ENCODE measurements at regions not wholly inside any gene's neighbourhood (a gene's known extent, or its start where the extent isn't known, plus 50 kb on each side); places are given as distances from the start of the nearest gene placed in this dataset.

- Mint-ChIP-seq H3K27ac (no peak overlapping the region), H3K27me3 (peaks cover 40% of the 10 kb centered on the region), H3K4me1 (no peaks in the 10 kb centered on the region), H3K9me3 (ENCODE audit: insufficient read depth) (no peaks in the 10 kb centered on the region), H3K4me3 (no peak overlapping the region)
- Histone ChIP-seq H3K9ac (ENCODE audit: low read length) (no peak overlapping the region), H3K9me3 (ENCODE audit: control extremely low read depth in 1 of 3, control insufficient read depth in 2 of 3, insufficient read depth in 1 of 3, low read length in 2 of 3) (no peaks in the 10 kb centered on the region), H3K4me3 (ENCODE audit: control extremely low read depth in 1 of 5, extremely low read depth in 1 of 5, insufficient read depth in 1 of 5, low read depth in 2 of 5, low read length in 4 of 5) (no peak overlapping the region), H3K27ac (ENCODE audit: low read length in 2 of 2) (no peak overlapping the region), H3K36me3 (replicated peaks in 1 of 2; ENCODE audit: control extremely low read depth in 1 of 2, control insufficient read depth in 1 of 2, extremely low read depth in 1 of 2, insufficient read depth in 2 of 2, low read length in 1 of 2) (no peaks in the 10 kb centered on the region), H3K4me1 (ENCODE audit: control insufficient read depth in 2 of 2, insufficient read depth in 2 of 2, low read length in 2 of 2) (no peaks in the 10 kb centered on the region), H3K79me2 (ENCODE audit: control insufficient read depth, insufficient read depth, low read length) (no peaks in the 10 kb centered on the region), H3K27me3 (replicated peaks in 1 of 4; ENCODE audit: control extremely low read depth in 1 of 4, control insufficient read depth in 3 of 4, insufficient read depth in 4 of 4, low read length in 3 of 4) (peaks cover 0 to 4% (median 1%) of the 10 kb centered on the region in 4 experiments), H4K20me1 (ENCODE audit: control insufficient read depth, insufficient read depth, low read length, poor library complexity, severe bottlenecking) (no peaks in the 10 kb centered on the region), H2AFZ (ENCODE audit: insufficient read depth, low read depth, low read length, poor library complexity, severe bottlenecking) (no peak overlapping the region), H3K4me2 (replicated peaks; ENCODE audit: low read depth, low read length, poor library complexity, severe bottlenecking) (no peak overlapping the region)
- POLR2A ChIA-PET = no interaction called here
- no peak for ATAC-seq (ENCODE audit: low read depth)
- intact Hi-C loops (cut with micrococcal nuclease) = no loop called here
- TF ChIP-seq CTCF (IDR thresholded peaks at IDR 0.05) (no peak), EZH2 (IDR thresholded peaks at IDR 0.05; ENCODE audit: borderline replicate concordance, insufficient read depth, low read depth, low read length, poor library complexity, severe bottlenecking) (no peak)
- WGBS (ENCODE audit: insufficient coverage) = 90% methylated on average over 3 of the region's 4 CpGs
- CTCF ChIA-PET = no interaction called here
- DNase-seq = no peak
These were observed 122.2 kb upstream of the DLG1 start for GRCh38 chr3:197420566-197420965.

- H2AFZ ChIP-seq (ENCODE audit: insufficient read depth, low read depth, low read length, poor library complexity, severe bottlenecking) = no peak overlapping the region
- Mint-ChIP-seq H3K27ac (no peak overlapping the region), H3K27me3 (peaks cover 37% of the 10 kb centered on the region), H3K4me3 (no peak overlapping the region), H3K4me1 (no peaks in the 10 kb centered on the region), H3K9me3 (ENCODE audit: insufficient read depth) (no peaks in the 10 kb centered on the region)
- H3K4me1 ChIP-seq (ENCODE audit: control insufficient read depth in 2 of 2, insufficient read depth in 2 of 2, low read length in 2 of 2) = no peaks in the 10 kb centered on the region
- no peaks in the 10 kb centered on the region for H3K9me3 ChIP-seq (ENCODE audit: control extremely low read depth in 1 of 3, control insufficient read depth in 2 of 3, insufficient read depth in 1 of 3, low read length in 2 of 3)
- H3K36me3 ChIP-seq (replicated peaks in 1 of 2; ENCODE audit: control extremely low read depth in 1 of 2, control insufficient read depth in 1 of 2, extremely low read depth in 1 of 2, insufficient read depth in 2 of 2, low read length in 1 of 2) = no peaks in the 10 kb centered on the region
- no peaks in the 10 kb centered on the region for H3K79me2 ChIP-seq (ENCODE audit: control insufficient read depth, insufficient read depth, low read length)
- ChIA-PET POLR2A (no interaction called here), CTCF (interaction anchor here (0.8 kb wide), 1 partner anchor 96 kb away, joined by 3 read pairs; no protein-coding TSS in a partner anchor)
- intact Hi-C loops (cut with micrococcal nuclease) = no loop called here
- H3K27me3 ChIP-seq (replicated peaks in 1 of 4; ENCODE audit: control extremely low read depth in 1 of 4, control insufficient read depth in 3 of 4, insufficient read depth in 4 of 4, low read length in 3 of 4) = peaks cover 0 to 3% (median under 1%) of the 10 kb centered on the region in 4 experiments
- no peak overlapping the region for H3K4me2 ChIP-seq (replicated peaks; ENCODE audit: low read depth, low read length, poor library complexity, severe bottlenecking)
- H4K20me1 ChIP-seq (ENCODE audit: control insufficient read depth, insufficient read depth, low read length, poor library complexity, severe bottlenecking) = no peaks in the 10 kb centered on the region
- no peak overlapping the region for H3K4me3 ChIP-seq (ENCODE audit: control extremely low read depth in 1 of 5, extremely low read depth in 1 of 5, insufficient read depth in 1 of 5, low read depth in 2 of 5, low read length in 4 of 5)
- DNase-seq (no peak), ATAC-seq (ENCODE audit: low read depth) (no peak)
- H3K27ac ChIP-seq (ENCODE audit: low read length in 2 of 2) = no peak overlapping the region
- no peak for TF ChIP-seq CTCF (IDR thresholded peaks at IDR 0.05)
- no peak for TF ChIP-seq EZH2 (IDR thresholded peaks at IDR 0.05; ENCODE audit: borderline replicate concordance, insufficient read depth, low read depth, low read length, poor library complexity, severe bottlenecking)
- H3K9ac ChIP-seq (ENCODE audit: low read length) = no peak overlapping the region
- 89% methylated on average over 2 of the region's 2 CpGs for WGBS (ENCODE audit: insufficient coverage)
These were observed 121.7 kb upstream of the DLG1 start for GRCh38 chr3:197420115-197420514.

Data from B cell (primary cell).